NCI-H2081 treated with DMSO at 0.1 percent for 48 hours (cell line): ENCODE measurements at regions not wholly inside any gene's neighbourhood (a gene's known extent, or its start where the extent isn't known, plus 50 kb on each side); places are given as distances from the start of the nearest gene placed in this dataset.
"Not testable (repeated sequence)": the region's sequence is repeated elsewhere in the genome, so short reads cannot be mapped to it uniquely, and the experiment has no call there.

Experiments used
- DNase-seq: peaks from one replicate; lab custom pipeline; 2025; lab: John Stamatoyannopoulos, UW

DNA sequence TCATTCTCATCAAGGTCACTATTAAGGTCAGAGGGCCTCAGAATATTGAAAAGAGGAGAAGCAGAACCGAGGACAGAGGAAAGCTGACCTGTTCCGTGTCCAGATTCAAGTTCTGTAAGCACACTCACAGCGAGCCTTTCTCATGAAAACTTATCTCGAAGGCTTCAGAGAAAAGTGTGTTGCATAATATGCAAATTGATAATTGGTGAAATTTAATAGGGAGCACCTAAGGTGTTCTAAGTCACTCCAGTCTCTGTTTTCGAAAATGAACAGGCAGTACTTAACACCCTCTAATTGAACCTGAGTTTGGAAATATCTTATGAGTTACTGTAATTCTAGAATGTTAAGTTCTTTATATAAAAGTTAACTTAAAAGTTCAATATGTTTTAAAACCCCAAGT lies 181.2 kb upstream of the PDE10A start:
- DNase-seq, result no peak

DNA sequence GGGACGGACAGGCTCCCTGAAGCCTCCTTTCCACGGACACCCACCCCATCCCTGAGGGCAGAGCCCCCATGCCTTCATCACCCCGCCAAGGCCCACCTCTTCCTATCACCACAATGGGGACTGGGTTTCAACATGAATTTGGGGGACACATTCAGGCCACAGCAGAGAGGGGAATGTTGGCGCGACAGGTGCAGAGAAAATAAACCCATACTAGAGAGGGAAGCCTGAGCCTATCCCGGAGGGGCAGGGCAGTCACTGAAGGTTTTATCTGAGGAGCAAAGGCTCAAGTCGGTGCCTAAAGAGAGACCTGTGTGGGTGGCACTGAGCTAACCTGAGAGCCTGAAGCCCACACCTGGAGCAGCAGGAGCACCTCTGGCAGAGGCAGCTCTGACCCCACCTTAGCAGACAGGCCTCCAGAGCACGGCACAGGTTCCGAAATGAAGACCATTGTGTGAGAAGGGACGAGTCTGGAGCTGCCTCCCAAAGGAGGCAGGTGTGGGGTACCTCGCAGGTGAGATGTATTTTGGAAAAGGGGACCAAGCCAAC lies 180.6 kb upstream of the PDE10A start:
- DNase-seq, result no peak

DNA sequence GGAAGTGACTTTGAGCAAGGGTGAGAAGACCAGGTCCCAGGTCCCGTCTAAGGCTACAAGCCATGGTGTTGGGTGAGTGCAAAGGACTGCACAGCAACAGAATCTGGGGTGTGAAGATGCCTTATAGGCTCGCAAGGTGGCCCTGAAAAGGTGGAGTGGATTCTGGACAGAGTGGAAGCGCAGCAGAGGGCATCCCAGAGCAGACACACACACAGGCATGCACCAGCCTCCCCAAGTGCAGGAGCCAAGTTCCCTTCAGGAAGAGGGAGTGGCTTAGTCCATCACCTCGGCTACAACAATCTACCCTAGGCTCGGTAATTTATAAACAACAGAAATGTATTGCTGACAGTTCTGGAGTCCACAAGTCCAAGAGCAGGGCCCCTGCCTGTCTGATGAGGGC lies 180.1 kb upstream of the PDE10A start:
- no peak for DNase-seq

DNA sequence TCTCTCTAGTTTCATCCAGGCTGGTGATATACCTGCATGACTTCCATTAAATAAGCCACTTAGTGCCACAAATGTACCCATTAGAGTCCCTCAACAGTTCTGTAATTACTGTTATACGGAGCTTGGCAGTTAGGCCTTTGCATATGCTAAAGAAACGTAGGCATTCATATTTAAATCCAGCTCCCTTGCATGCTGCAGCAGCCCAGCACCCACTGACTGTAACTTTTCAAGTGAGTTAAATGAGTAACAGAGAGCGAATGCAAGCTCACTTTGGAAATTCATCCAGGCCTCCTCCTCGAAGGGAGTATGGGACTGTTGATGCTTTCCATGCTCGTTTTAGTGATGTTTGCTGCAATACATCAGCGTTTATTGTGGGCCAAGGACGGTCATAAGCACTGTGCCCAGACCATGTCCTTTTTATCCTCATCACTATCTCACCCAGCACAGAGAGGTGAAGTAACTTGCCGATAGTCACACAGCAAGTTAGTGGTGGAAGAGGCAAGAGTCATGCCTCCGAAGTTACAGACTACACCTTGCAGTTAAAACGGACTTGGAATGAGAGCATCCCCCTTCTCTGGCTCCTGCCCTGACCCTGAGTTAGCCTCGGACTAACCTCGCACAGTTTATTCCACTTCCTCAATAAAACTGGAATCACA lies 179.4 kb upstream of the PDE10A start:
- no peak for DNase-seq

DNA sequence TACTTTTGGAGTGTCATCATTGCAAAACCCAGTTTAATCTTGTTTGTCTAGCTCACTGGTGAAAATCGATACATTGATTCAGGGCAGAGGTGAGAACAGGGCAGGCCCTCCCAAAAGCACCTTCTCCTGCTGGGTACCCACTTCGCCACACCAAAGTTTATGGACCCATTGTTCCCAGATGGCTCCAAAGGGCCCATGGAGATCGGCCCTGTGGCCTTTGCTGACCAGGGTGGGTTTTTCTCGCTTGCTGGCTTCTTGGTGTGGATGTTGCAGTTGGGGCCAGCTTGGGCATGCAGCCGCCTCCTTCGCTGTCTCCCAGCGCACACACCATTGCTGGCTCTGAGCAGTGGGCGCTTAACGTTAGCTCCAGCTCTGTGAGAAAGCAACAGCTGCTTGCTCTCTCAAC lies 178.1 kb upstream of the PDE10A start:
- no peak for DNase-seq

DNA sequence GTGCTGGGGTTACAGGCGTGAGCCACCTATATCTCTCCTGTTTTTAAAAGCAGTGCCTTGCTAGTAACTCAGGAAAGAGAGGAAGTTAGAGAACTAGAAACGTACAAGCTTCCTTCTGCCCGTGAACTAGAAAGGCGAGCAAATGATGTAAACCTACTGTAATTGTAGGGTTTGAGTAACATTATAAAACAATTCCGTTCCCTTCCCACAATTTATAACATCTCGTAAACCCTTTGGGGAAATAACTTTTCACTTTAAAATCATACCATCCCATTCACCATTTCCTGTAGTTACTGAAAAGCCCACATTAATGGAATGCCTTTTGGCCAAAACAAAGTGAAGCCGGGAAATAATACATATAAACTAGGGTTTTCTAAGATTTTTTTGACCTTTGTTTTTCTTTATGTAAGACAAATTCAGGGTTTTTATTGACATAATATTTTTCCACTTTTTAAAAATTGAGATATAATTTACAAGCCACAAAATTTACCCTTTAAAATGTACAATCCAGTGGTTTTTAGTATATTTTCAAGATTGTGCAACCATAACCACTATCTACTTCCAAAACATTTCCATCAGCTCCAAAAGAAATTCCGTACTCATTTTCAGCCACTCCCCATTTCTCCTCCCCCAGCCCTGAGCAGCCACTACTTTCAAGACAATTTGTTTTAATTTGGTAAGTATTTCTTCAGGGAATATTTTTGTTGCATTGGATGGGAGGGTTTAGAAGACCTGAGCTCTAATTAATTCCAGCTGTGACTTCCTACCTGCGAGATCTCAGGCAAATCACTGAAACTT lies 175.1 kb upstream of the PDE10A start:
- DNase-seq, result no peak

DNA sequence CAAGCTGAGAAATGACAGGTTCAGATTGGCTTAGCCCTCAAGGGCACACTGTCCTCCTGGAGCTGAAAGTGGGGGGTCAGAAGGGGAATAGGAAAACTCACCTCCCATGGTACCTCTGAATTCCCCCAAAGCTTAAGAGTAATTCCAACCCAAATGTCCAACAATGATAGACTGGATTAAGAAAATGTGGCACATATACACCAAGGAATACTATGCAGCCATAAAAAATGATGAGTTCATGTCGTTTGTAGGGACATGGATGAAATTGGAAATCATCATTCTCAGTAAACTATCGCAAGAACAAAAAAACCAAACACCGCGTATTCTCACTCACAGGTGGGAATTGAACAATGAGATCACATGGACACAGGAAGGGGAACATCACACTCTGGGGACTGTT lies 173.6 kb upstream of the PDE10A start:
- not testable (repeated sequence) for DNase-seq

DNA sequence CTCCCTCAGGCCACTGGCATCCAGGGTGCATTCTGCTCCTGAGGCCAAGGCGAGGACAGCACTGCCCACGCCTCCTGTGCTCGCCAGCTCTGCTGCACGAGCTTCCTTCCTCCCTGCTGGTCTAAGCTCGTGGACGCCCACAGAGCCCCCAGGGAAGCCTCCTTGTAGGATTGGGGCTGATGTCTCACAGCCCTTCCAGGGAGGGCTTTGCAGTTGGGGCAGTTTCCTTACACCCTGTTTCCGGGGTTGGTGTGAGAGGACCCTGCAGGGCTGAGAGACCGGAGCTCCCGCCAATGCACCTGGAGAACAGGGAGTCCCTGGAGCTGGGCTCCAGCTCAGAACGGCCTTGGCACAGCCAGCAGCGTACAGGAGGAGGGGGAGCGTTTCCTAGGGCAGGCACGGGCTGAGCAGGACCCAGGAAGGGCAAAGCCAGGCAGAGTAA lies 172.4 kb upstream of the PDE10A start:
- no peak for DNase-seq

DNA sequence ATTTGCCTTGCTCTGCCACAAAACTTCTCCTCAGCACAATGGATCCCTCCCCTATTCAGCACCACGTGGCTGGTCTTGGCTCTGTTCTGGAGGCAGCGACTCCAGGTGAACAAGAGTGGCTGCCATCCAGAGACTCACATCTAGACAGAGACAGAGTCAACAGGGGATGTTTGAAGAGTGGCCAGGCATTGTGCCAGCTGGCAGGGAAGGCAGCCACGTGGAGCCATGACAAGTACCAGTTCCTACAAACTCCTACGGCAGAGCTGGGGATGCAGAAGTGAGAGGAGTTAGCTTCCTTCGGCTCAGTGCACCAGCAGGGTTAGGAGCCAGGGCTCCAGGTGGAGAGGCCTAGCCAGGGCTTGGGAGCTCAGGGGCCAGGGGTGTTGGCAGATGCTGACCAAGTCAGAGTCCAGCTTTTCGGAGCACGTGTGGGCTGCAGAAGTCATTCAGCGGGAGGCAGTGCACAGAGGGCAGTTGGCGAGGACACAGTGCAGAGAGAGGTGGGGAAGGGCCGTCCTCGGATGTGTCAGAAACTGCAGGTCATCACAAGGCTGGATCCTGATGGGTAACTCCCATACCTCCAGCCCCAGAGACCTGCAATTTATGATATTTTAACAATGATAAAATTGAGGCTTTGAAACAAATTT lies 171.7 kb upstream of the PDE10A start:
- DNase-seq, result no peak

DNA sequence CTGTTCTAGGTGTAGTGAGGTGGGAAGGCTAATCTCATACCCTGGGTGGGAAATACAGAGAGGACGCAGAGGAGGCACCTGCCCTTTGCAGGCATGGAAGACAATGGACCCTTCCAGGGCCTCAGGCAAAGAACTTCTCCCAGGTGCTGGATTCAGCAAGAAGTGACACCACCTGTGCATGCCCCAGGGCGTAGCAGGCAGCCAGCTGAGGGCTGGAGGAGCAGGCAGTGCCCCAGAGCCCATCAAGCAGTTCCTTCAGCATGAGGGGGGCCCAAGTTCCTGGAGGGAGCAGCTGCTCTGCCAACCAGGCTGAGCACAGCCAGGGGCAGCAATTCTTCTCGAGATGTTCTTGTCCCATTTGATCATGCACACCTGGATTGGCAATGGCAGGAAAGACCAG lies 170.3 kb upstream of the PDE10A start:
- no peak for DNase-seq

DNA sequence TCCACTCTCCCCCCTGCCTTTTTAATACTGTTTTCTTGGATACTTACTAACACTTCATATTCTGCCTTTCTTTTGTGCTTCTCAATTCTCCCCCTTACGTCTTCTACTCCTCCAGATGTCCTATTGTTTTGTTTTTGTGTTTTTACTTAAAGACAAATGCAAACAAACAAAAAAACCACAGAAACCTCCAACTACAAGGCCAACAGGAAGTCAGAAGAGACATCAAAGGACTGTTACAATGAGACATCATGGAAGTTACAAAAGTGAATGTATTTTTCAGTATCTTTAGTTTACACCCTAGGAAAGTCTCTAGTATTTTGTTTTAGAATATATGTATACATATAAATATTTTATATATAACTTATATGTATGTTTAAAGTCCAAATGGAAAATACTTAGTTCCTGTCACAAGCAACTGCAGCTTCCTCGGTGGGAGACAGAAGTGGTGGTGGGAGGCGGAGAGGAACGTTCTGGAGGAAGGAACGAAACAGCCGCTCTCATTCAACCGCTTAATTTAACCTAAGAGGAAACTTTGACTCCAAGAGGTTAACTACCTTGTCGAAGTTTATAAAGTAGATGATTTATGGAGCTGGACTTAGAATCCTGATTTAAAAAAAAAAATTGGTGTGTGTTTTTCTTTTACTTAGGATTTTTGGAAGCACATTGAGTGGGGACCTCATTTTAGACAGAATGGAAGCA lies 168.9 kb upstream of the PDE10A start:
- no peak for DNase-seq

DNA sequence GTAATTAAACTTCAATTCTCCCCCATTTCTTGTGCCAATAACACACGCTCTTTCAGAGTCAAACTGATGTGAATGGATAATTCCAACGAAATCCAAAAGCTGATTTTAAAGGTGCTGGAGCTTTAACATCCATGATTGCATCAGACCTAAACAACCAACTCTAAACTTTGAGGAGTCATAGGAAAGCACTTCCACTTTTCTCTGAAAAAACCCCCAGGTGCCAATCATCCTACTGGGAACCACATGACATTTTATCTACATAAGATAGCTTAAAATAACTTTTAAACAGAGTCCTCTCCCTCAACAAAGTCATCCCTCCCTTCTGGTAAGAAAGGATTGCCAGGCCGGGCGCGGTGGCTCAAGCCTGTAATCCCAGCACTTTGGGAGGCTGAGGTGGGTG lies 167.7 kb upstream of the PDE10A start:
- DNase-seq, result no peak

DNA sequence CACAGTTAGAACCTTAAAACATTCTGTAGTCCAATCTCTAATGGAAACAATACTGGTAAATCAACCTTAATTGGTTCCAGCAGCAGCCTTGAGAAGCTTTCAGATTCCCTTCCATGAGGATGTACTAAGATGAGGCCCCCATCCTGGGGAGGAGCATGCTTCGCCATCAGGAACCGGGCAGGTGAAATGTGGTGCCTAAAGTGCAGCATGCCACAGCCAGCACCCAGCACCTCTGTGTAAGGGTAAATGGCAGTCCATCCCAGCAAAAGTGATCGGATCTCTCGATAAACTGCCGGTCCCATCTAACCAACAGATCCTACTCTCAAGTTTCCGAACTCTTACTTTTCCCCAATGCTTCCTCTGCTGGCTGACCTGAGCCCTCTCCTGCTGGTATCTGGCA lies 166.3 kb upstream of the PDE10A start:
- DNase-seq, result no peak

DNA sequence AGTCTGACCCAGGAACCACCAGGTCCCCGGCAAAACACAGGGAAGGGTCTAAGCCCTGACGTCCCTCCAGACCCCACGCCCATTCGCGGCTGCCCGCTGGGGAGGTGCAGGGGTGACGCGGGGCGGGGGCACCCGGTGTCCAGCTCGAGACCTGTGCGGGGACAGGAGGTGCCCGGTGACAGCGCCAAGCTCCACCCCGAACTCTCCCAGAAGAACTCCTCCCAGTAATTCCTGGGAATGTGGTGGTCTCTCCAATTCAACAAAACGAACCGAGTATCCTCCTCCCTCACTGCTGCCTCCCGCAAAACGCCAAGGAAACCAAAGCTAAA lies 164.1 kb upstream of the PDE10A start:
- no peak for DNase-seq

DNA sequence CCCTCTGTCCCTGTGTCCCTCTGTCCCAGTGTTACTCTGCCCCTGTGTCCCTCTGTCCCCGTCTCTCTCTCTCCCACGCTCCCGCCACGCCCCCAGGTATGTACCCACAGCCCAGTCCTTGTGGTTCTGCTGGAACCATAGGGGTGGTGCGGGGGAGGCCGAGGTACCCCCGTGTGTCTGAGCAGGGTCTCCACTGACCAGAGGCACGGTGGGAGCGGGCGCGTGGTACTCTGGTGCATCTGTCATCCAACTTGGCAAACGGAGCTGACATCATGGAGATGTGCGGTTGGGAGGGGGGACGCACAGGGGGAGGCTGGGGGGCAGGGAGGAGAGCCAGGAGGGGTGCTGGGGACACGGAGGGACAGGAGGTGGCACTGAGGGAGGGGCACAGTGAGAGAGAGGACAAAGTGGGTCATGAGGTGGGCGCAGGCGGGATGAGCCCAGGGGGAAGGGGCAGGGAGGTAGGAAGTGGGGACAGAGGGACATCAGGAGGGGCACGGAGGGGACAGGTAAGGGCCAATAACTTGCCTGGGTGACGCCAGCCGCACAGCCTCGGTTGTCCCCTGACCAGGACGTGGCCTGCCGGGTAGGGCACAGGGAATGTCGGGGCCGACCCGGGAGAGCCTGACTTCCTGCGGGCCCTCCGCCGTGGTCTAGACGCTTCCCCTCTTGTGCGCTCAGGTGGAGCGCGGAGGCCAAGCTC lies 163.6 kb upstream of the PDE10A start:
- no peak for DNase-seq

DNA sequence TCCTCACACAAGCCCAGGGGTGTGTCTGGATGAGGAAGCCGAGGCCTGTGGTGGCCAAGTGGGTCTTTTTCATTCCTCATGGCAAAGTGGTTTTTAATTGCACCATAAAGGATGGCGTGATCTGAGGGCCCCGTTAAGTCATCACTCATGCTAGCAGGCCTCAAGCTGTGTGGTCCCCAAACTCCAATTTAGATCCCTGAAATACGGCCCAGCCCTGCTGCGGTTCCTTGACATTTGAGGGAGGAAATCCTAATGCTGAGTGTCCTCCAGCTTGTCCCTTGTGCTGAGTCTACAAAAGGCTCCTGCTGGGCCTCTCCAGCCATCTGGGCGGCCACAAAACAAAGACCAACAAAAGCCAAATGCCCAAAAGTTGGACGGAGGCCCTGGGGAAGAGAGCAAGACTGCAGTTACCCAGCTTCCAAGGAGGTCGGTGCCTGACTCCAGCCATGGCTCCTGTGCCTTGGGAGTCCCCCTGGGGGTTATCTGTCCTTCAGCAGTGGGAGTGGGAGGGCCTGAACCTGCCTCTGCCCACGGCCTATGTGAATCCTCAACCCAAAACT lies 162.3 kb upstream of the PDE10A start:
- no peak for DNase-seq

DNA sequence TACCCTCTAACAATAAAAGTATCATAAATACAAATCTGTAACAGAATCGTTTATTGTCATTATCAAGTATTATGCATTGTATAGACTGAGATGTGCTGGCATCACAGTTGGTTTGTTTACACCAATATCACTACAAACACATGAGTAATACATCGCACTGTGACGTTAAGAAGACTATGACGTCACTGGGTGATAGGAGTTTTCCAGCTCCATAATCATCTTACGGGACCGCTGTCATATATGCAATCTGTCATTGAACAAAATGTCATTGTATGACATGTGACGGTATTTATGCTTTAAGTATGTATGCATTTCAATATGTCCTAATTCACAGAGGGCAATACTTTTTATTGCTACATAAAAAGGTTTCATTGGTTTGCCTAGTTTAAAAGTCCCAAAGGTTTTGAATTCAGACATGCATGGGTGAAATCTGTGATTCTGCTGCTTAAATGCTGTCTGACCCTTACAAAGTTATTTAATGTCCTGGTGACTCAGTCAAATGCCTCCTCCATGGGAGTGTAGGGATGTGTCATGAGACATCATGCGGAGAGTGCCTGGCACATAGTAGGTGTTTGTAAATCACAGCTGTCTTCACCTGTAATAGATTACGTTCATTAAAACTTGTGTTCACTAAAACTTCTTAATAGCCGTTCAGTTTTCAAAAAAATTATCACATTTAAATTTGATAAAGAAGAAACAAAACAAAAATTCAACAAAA lies 160.7 kb upstream of the PDE10A start:
- no peak for DNase-seq

DNA sequence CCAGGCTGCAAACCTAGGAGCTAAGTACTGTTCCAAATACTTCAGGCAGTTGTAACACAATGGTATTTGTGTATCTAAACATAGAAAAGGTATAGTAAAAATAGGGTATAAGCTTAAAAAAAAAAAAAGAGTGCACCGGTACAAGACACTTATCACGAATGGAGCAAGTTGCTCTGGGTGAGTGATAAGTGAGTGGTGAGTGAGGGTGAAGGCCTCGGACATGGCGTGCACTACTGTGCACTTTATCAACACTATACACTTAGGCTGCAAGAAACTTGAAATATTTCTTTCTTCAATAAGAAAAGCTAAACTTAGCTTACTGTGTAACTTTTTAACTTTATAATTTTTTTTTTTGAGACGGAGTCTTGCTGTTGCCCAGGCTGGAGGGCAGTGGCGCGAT lies 159.5 kb upstream of the PDE10A start:
- DNase-seq, result no peak

DNA sequence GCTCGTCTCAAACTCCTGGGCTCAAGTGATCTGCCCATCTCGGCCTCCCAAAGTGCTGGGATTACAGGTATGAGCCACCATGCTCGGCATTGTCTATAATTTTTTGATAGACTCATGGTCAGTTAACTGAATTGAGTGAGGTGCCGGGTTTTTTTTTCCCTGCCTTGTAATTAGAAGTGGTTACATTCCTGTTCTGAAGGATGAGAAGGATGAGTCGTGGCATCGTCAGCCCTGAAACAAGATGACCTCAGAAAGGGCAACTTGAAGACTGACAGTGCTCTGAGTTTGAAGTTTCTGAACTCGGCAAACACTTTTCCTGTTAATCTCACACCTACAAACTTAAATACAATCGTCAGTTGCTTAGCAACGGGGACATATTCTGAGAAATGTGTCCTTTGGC lies 158.7 kb upstream of the PDE10A start:
- DNase-seq, result no peak

DNA sequence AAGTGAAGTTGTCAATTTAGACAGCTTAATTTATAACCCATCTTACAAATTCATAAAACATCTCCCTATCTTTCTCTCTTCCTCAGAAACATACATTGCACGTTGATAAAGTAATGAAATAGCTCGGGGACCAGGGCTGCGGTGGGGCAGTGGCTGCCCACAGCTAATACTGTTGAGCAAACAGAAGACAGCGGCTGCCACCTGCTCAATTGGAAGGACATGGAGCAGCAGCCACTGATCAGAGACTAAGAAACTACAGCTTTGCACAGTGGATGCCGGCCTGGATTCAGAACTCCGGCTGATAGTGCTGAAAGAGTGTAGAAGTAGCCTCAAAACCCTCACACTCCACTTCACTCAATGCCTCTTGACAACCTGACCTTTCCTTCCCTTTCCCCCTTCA lies 157.9 kb upstream of the PDE10A start:
- no peak for DNase-seq

DNA sequence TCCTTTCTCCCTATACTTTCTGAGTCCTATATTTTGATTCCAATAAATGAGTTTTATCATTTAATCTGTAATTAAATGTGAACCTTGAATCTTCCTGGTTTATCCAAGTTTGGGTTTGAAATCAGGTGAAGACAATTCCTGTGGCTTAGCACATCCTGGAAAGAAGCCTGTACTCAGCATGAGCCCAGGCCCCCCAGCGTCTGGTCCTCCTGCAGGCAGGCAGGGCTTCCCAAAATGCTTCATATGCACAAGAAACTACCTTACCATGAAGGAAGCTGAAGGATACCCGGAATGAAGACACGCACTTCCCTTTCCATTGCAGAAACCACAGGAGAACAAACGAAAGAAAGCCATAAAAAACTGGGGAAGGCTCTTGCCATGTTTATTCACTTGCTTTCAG lies 157.4 kb upstream of the PDE10A start:
- no peak for DNase-seq
